Smooth muscle cell (in vitro differentiated cells): ENCODE measurements at regions not wholly inside any gene's neighbourhood (a gene's known extent, or its start where the extent isn't known, plus 50 kb on each side); places are given as distances from the start of the nearest gene placed in this dataset.
A peak's percentile ranks its signal among the peaks of the same experiment; 100 is the strongest.

Source experiments
- DNase-seq: peaks from one replicate; lab custom pipeline; 2025; ENCODE audit not compliant: unreplicated experiment; lab: John Stamatoyannopoulos, UW
- H2AFZ ChIP-seq: fragments of 200-600 bp; sonication (generic); 2 replicates; pipeline ENCODE4 v1.6.0; 2016; ENCODE audit warnings: antibody characterized with exemption, low read depth, mild to moderate bottlenecking
- H3F3A ChIP-seq: fragments of 200-600 bp; sonication (generic); 2 replicates; pipeline ENCODE4 v1.6.0; 2017; ENCODE audit warnings: antibody characterized with exemption, low read depth
- H3K27ac ChIP-seq: fragments of 200-600 bp; sonication (generic); 2 replicates; pipeline ENCODE4 v1.5.1; 2016; ENCODE audit warnings: low read depth, mild to moderate bottlenecking
- H3K27me3 ChIP-seq: fragments of 200-600 bp; sonication (generic); 2 replicates; pipeline ENCODE4 v1.6.1; 2016; ENCODE audit warnings: low read depth, mild to moderate bottlenecking
- H3K36me3 ChIP-seq: fragments of 200-600 bp; sonication (generic); 2 replicates; pipeline ENCODE4 v1.5.1; 2016; ENCODE audit warnings: low read depth
- H3K4me1 ChIP-seq: fragments of 200-600 bp; sonication (generic); 2 replicates; pipeline ENCODE4 v1.5.1; 2016; ENCODE audit warnings: low read depth
- H3K4me2 ChIP-seq: fragments of 200-600 bp; sonication (generic); 2 replicates; pipeline ENCODE4 v1.6.0; 2016; ENCODE audit warnings: mild to moderate bottlenecking
- H3K4me3 ChIP-seq: fragments of 200-600 bp; sonication (generic); 2 replicates; pipeline ENCODE4 v1.5.1; 2016; ENCODE audit warnings: mild to moderate bottlenecking
- H3K79me2 ChIP-seq: fragments of 200-600 bp; sonication (generic); 2 replicates; pipeline ENCODE4 v1.6.0; 2016; ENCODE audit warnings: low read depth, mild to moderate bottlenecking
- H3K9ac ChIP-seq: fragments of 200-600 bp; sonication (generic); 2 replicates; pipeline ENCODE4 v1.6.0; 2016; ENCODE audit warnings: low read depth
- H3K9me3 ChIP-seq: fragments of 200-600 bp; sonication (generic); replicated peaks from 2 replicates; pipeline ENCODE4 v1.5.1; 2016; ENCODE audit warnings: low read depth
- H4K20me1 ChIP-seq: fragments of 200-600 bp; sonication (generic); 2 replicates; pipeline ENCODE4 v1.6.0; 2016; ENCODE audit warnings: low read depth
- CTCF ChIP-seq: fragments of 200-600 bp; sonication (generic); IDR thresholded peaks from 2 replicates; pipeline ENCODE4 v1.5.1; 2017; ENCODE audit warnings: borderline replicate concordance, mild to moderate bottlenecking, antibody characterized with exemption; ENCODE audit not compliant: insufficient read depth, poor library complexity, severe bottlenecking
- WGBS: methylation state at CpG from one replicate; pipeline ENCODE4 v1.1.7; 2016; ENCODE audit warnings: low lambda C conversion rate; 5-methylcytosine and 5-hydroxymethylcytosine counted together

- Histone ChIP-seq H3K9ac (no peak overlapping the region), H3K4me3 (no peak overlapping the region), H3K36me3 (no peaks in the 10 kb centered on the region), H3K4me2 (no peak overlapping the region), H4K20me1 (no peaks in the 10 kb centered on the region), H3K4me1 (no peaks in the 10 kb centered on the region), H2AFZ (no peak overlapping the region), H3K9me3 (no peaks in the 10 kb centered on the region), H3K27me3 (no peaks in the 10 kb centered on the region), H3K27ac (no peak overlapping the region), H3K79me2 (no peaks in the 10 kb centered on the region), H3F3A (peaks cover 6% of the 10 kb centered on the region)
- 91% methylated on average over 2 of the region's 2 CpGs for WGBS
- no peak for DNase-seq
- TF ChIP-seq CTCF = no peak
Measured at GRCh38 chr18:30381826-30382225, 660.7 kb downstream of the DSC3 start.

GRCh38 chr18:30378097-30378496 is 664.4 kb downstream of the DSC3 start:
- Histone ChIP-seq H3K9me3 (peaks cover 10% of the 10 kb centered on the region), H3K4me1 (no peaks in the 10 kb centered on the region), H3K27ac (no peak overlapping the region), H3K36me3 (no peaks in the 10 kb centered on the region), H2AFZ (peak overlapping the region; percentile 31), H3K79me2 (no peaks in the 10 kb centered on the region), H3K4me2 (no peak overlapping the region), H3K4me3 (no peak overlapping the region), H4K20me1 (no peaks in the 10 kb centered on the region), H3K9ac (no peak overlapping the region), H3K27me3 (no peaks in the 10 kb centered on the region), H3F3A (peaks cover 6% of the 10 kb centered on the region)
- DNase-seq = no peak
- no peak for TF ChIP-seq CTCF
- WGBS = 37% methylated on average over 1 of the region's 1 CpG

GRCh38 chr18:30376515-30376914 is 666.0 kb downstream of the DSC3 start:
- DNase-seq = no peak
- peaks cover 10% of the 10 kb centered on the region for H3K9me3 ChIP-seq
- WGBS = 62% methylated on average over 4 of the region's 4 CpGs
- peaks cover 6% of the 10 kb centered on the region for H3F3A ChIP-seq
- no peak overlapping the region for H3K9ac ChIP-seq
- H3K4me1 ChIP-seq = no peaks in the 10 kb centered on the region
- TF ChIP-seq CTCF = no peak
- no peaks in the 10 kb centered on the region for H3K36me3 ChIP-seq
- H3K79me2 ChIP-seq = no peaks in the 10 kb centered on the region
- no peak overlapping the region for H3K27ac ChIP-seq
- no peaks in the 10 kb centered on the region for H4K20me1 ChIP-seq
- no peak overlapping the region for H3K4me3 ChIP-seq
- H2AFZ ChIP-seq = no peak overlapping the region
- H3K4me2 ChIP-seq = no peak overlapping the region
- no peaks in the 10 kb centered on the region for H3K27me3 ChIP-seq

GRCh38 chr18:30361864-30362540 is 680.5 kb downstream of the DSC3 start:
- H3K27ac ChIP-seq = no peak overlapping the region
- no peaks in the 10 kb centered on the region for H3K4me1 ChIP-seq
- H3K27me3 ChIP-seq = no peaks in the 10 kb centered on the region
- H3K36me3 ChIP-seq = no peaks in the 10 kb centered on the region
- no peaks in the 10 kb centered on the region for H3K9me3 ChIP-seq
- H3K4me3 ChIP-seq = no peak overlapping the region
- H3K9ac ChIP-seq = no peak overlapping the region
- no peak overlapping the region for H3K4me2 ChIP-seq
- H3F3A ChIP-seq = no peaks in the 10 kb centered on the region
- 91% methylated on average over 11 of the region's 11 CpGs for WGBS
- H3K79me2 ChIP-seq = no peaks in the 10 kb centered on the region
- DNase-seq = no peak
- no peak overlapping the region for H2AFZ ChIP-seq
- no peaks in the 10 kb centered on the region for H4K20me1 ChIP-seq
- TF ChIP-seq CTCF = no peak
